ENCODE measurements at regions not wholly inside any gene's neighbourhood (a gene's known extent, or its start where the extent isn't known, plus 50 kb on each side); places are given as distances from the start of the nearest gene placed in this dataset.

DNA sequence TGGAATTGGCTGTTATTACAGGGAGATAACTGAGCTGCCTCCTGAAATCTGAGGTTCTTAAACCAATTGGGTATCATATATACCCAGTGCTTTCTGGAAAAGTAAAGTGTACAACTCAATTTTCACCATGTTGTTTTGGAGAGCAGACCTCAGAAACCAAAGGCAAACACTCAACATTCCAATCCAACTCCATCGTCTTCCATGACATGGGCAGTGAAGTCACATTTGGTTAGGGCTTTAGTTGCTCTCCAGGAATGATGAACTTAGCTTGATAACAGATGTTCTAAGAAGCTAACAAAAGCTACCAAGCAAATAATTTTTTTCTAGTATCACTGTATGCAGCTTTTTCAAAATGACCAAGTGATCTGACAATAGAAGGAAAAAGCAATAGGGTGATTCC lies 107.0 kb upstream of the SLC35G4 start:
- TF ChIP-seq, protein P1, sequence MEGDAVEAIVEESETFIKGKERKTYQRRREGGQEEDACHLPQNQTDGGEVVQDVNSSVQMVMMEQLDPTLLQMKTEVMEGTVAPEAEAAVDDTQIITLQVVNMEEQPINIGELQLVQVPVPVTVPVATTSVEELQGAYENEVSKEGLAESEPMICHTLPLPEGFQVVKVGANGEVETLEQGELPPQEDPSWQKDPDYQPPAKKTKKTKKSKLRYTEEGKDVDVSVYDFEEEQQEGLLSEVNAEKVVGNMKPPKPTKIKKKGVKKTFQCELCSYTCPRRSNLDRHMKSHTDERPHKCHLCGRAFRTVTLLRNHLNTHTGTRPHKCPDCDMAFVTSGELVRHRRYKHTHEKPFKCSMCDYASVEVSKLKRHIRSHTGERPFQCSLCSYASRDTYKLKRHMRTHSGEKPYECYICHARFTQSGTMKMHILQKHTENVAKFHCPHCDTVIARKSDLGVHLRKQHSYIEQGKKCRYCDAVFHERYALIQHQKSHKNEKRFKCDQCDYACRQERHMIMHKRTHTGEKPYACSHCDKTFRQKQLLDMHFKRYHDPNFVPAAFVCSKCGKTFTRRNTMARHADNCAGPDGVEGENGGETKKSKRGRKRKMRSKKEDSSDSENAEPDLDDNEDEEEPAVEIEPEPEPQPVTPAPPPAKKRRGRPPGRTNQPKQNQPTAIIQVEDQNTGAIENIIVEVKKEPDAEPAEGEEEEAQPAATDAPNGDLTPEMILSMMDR (IDR thresholded peaks at IDR 0.05; ENCODE audit: low read depth, low read length) = no peak
- TF ChIP-seq, protein P2, sequence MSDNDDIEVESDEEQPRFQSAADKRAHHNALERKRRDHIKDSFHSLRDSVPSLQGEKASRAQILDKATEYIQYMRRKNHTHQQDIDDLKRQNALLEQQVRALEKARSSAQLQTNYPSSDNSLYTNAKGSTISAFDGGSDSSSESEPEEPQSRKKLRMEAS (IDR thresholded peaks at IDR 0.05; ENCODE audit: low read depth, low read length) = no peak
- no peak for TF ChIP-seq POLR2A (IDR thresholded peaks at IDR 0.05; ENCODE audit: extremely low read depth, insufficient read length)
- TF ChIP-seq MYC (IDR thresholded peaks at IDR 0.05; ENCODE audit: low read depth, low read length) = no peak
